Liver (tissue), 3 donors: ENCODE measurements at regions not wholly inside any gene's neighbourhood (a gene's known extent, or its start where the extent isn't known, plus 50 kb on each side); places are given as distances from the start of the nearest gene placed in this dataset.

Source experiments
- EGR1 ChIP-seq, 2 donors: IDR thresholded peaks; 2 replicates each; pipeline ENCODE4 v1.6.1; 2016 to 2018; ENCODE audit warnings: antibody characterized with exemption in 2 of 2, low read depth in 2 of 2
- GABPA ChIP-seq, 2 donors: IDR thresholded peaks in 1 of 2; conservative IDR thresholded peaks in 1 of 2; 2 replicates each; pipeline ENCODE4 v1.6.1; 2016; ENCODE audit warnings: antibody characterized with exemption in 2 of 2, mild to moderate bottlenecking in 1 of 2, moderate library complexity in 1 of 2
- JUND ChIP-seq, 2 donors: IDR thresholded peaks; 2 replicates each; pipeline ENCODE4 v1.6.1; 2016; ENCODE audit warnings: antibody characterized with exemption in 2 of 2
- NR2F2 ChIP-seq: IDR thresholded peaks from 2 replicates; pipeline ENCODE4 v1.6.1; 2016; ENCODE audit warnings: antibody characterized with exemption
- RAD21 ChIP-seq, 2 donors: IDR thresholded peaks; 2 replicates each; pipeline ENCODE4 v1.6.1; 2016; ENCODE audit warnings: antibody characterized with exemption in 2 of 2, mild to moderate bottlenecking in 2 of 2
- TAF1 ChIP-seq: conservative IDR thresholded peaks from 2 replicates; pipeline ENCODE4 v1.6.1; 2016; ENCODE audit warnings: antibody characterized with exemption, mild to moderate bottlenecking
- YY1 ChIP-seq: IDR thresholded peaks from 2 replicates; pipeline ENCODE4 v1.6.1; 2016; ENCODE audit warnings: antibody characterized with exemption, mild to moderate bottlenecking
- TF ChIP-seq, protein P1 (sequence below): fragments of 150-350 bp; IDR thresholded peaks from 2 replicates; pipeline ENCODE4 v1.5.1; 2017; ENCODE audit warnings: improper control_type of control experiment, low read depth, low read length; ENCODE audit not compliant: missing input control
- TF ChIP-seq, protein P2 (sequence below): IDR thresholded peaks from 2 replicates; pipeline ENCODE4 v1.6.1; 2016; ENCODE audit warnings: antibody characterized with exemption
- TF ChIP-seq, protein P3 (sequence below): IDR thresholded peaks from 2 replicates; pipeline ENCODE4 v1.6.1; 2016; ENCODE audit warnings: antibody characterized with exemption, mild to moderate bottlenecking
- TF ChIP-seq, protein P4 (sequence below): IDR thresholded peaks from 2 replicates; pipeline ENCODE4 v1.6.1; 2016; ENCODE audit warnings: antibody characterized with exemption
- TF ChIP-seq, protein P5 (sequence below): IDR thresholded peaks from 2 replicates; pipeline ENCODE4 v1.6.1; 2016; ENCODE audit warnings: antibody characterized with exemption
- donor health status: healthy.
- donor health status: healthy.

DNA sequence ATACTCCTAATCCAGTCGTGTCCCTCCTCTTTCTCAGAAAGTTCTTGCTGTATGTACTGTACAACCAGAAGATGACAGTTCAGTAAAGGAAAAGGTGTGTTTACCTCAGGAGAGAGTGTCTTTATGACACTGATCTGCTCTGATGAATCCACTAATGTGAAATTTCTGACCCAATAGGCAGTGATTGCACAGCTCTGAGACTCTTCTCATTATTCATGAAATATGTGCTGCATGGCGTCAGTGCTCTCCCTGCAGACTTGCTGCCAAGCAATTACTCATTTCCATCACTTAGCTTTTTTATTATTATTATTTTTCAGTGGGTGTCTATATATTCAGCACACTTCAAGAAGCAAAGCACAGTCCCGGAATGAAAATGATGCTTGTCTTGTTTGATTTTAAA, 389.0 kb downstream of the RASEF start:
- TF ChIP-seq, protein P1, sequence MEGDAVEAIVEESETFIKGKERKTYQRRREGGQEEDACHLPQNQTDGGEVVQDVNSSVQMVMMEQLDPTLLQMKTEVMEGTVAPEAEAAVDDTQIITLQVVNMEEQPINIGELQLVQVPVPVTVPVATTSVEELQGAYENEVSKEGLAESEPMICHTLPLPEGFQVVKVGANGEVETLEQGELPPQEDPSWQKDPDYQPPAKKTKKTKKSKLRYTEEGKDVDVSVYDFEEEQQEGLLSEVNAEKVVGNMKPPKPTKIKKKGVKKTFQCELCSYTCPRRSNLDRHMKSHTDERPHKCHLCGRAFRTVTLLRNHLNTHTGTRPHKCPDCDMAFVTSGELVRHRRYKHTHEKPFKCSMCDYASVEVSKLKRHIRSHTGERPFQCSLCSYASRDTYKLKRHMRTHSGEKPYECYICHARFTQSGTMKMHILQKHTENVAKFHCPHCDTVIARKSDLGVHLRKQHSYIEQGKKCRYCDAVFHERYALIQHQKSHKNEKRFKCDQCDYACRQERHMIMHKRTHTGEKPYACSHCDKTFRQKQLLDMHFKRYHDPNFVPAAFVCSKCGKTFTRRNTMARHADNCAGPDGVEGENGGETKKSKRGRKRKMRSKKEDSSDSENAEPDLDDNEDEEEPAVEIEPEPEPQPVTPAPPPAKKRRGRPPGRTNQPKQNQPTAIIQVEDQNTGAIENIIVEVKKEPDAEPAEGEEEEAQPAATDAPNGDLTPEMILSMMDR = no peak
- TF ChIP-seq NR2F2 = no peak
- TF ChIP-seq, protein P2, sequence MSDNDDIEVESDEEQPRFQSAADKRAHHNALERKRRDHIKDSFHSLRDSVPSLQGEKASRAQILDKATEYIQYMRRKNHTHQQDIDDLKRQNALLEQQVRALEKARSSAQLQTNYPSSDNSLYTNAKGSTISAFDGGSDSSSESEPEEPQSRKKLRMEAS = no peak
- no peak for TF ChIP-seq YY1
- no peak for TF ChIP-seq TAF1
- no peak for TF ChIP-seq EGR1 (IDR thresholded peaks at IDR 0.05; ENCODE audit: low read depth in 2 of 2)
- TF ChIP-seq, protein P3, sequence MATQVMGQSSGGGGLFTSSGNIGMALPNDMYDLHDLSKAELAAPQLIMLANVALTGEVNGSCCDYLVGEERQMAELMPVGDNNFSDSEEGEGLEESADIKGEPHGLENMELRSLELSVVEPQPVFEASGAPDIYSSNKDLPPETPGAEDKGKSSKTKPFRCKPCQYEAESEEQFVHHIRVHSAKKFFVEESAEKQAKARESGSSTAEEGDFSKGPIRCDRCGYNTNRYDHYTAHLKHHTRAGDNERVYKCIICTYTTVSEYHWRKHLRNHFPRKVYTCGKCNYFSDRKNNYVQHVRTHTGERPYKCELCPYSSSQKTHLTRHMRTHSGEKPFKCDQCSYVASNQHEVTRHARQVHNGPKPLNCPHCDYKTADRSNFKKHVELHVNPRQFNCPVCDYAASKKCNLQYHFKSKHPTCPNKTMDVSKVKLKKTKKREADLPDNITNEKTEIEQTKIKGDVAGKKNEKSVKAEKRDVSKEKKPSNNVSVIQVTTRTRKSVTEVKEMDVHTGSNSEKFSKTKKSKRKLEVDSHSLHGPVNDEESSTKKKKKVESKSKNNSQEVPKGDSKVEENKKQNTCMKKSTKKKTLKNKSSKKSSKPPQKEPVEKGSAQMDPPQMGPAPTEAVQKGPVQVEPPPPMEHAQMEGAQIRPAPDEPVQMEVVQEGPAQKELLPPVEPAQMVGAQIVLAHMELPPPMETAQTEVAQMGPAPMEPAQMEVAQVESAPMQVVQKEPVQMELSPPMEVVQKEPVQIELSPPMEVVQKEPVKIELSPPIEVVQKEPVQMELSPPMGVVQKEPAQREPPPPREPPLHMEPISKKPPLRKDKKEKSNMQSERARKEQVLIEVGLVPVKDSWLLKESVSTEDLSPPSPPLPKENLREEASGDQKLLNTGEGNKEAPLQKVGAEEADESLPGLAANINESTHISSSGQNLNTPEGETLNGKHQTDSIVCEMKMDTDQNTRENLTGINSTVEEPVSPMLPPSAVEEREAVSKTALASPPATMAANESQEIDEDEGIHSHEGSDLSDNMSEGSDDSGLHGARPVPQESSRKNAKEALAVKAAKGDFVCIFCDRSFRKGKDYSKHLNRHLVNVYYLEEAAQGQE = no peak
- TF ChIP-seq GABPA (IDR thresholded peaks at IDR 0.05 in 1 of 2, conservative IDR thresholded peaks at IDR 0.05 in 1 of 2) = no peak
- TF ChIP-seq RAD21 (IDR thresholded peaks at IDR 0.05) = no peak
- no peak for TF ChIP-seq JUND (IDR thresholded peaks at IDR 0.05)
- TF ChIP-seq, protein P4, sequence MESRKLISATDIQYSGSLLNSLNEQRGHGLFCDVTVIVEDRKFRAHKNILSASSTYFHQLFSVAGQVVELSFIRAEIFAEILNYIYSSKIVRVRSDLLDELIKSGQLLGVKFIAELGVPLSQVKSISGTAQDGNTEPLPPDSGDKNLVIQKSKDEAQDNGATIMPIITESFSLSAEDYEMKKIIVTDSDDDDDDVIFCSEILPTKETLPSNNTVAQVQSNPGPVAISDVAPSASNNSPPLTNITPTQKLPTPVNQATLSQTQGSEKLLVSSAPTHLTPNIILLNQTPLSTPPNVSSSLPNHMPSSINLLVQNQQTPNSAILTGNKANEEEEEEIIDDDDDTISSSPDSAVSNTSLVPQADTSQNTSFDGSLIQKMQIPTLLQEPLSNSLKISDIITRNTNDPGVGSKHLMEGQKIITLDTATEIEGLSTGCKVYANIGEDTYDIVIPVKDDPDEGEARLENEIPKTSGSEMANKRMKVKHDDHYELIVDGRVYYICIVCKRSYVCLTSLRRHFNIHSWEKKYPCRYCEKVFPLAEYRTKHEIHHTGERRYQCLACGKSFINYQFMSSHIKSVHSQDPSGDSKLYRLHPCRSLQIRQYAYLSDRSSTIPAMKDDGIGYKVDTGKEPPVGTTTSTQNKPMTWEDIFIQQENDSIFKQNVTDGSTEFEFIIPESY = no peak
- TF ChIP-seq, protein P5, sequence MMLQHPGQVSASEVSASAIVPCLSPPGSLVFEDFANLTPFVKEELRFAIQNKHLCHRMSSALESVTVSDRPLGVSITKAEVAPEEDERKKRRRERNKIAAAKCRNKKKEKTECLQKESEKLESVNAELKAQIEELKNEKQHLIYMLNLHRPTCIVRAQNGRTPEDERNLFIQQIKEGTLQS = no peak
